Activated naive CD8-positive, alpha-beta T cell treated with anti-CD3 and anti-CD28 coated beads, Interleukin-2, amount 50 U/mL, for 16 hours (primary cell): ENCODE measurements at regions not wholly inside any gene's neighbourhood (a gene's known extent, or its start where the extent isn't known, plus 50 kb on each side); places are given as distances from the start of the nearest gene placed in this dataset.
"Not testable (repeated sequence)": the region's sequence is repeated elsewhere in the genome, so short reads cannot be mapped to it uniquely, and the experiment has no call there.

ENCODE experiments used
- DNase-seq: peaks from one replicate; pipeline ENCODE4 v3.0.0-alpha.2; 2020; ENCODE audit warnings: low read depth, low spot score

- no peak for DNase-seq
These were observed 615.5 kb upstream of the ADAMTS5 start for GRCh38 chr21:27582246-27582947.

GRCh38 chr21:27581168-27581567 lies 614.3 kb upstream of the ADAMTS5 start:
- no peak for DNase-seq

- DNase-seq: no peak
These were observed 613.4 kb upstream of the ADAMTS5 start for GRCh38 chr21:27580276-27580675.

- no peak for DNase-seq
These were observed 611.9 kb upstream of the ADAMTS5 start for GRCh38 chr21:27578741-27579265.

GRCh38 chr21:27572696-27573095 lies 605.8 kb upstream of the ADAMTS5 start:
- DNase-seq: no peak

GRCh38 chr21:27571706-27572105 lies 604.8 kb upstream of the ADAMTS5 start:
- DNase-seq: no peak

- no peak for DNase-seq
These were observed 603.5 kb upstream of the ADAMTS5 start for GRCh38 chr21:27570306-27570868.

GRCh38 chr21:27569831-27570230 lies 602.9 kb upstream of the ADAMTS5 start:
- DNase-seq: no peak

- no peak for DNase-seq
These were observed 602.2 kb upstream of the ADAMTS5 start for GRCh38 chr21:27569091-27569490.

- DNase-seq: no peak
These were observed 600.5 kb upstream of the ADAMTS5 start for GRCh38 chr21:27567381-27567780.

- no peak for DNase-seq
These were observed 599.6 kb upstream of the ADAMTS5 start for GRCh38 chr21:27566521-27566920.

GRCh38 chr21:27565364-27565763 lies 598.5 kb upstream of the ADAMTS5 start:
- no peak for DNase-seq

- no peak for DNase-seq
These were observed 597.9 kb upstream of the ADAMTS5 start for GRCh38 chr21:27564684-27565301.

- no peak for DNase-seq
These were observed 595.4 kb upstream of the ADAMTS5 start for GRCh38 chr21:27562303-27562702.

GRCh38 chr21:27561116-27561515 lies 594.2 kb upstream of the ADAMTS5 start:
- no peak for DNase-seq

- DNase-seq: no peak
These were observed 590.5 kb upstream of the ADAMTS5 start for GRCh38 chr21:27557356-27557755.

- no peak for DNase-seq
These were observed 589.1 kb upstream of the ADAMTS5 start for GRCh38 chr21:27555996-27556395.

- DNase-seq: no peak
These were observed 583.4 kb upstream of the ADAMTS5 start for GRCh38 chr21:27550287-27550686.

GRCh38 chr21:27548486-27548885 lies 581.6 kb upstream of the ADAMTS5 start:
- no peak for DNase-seq

GRCh38 chr21:27545754-27546349 lies 579.0 kb upstream of the ADAMTS5 start:
- no peak for DNase-seq

- not testable (repeated sequence) for DNase-seq
These were observed 575.2 kb upstream of the ADAMTS5 start for GRCh38 chr21:27542126-27542525.

- DNase-seq: no peak
These were observed 569.4 kb upstream of the ADAMTS5 start for GRCh38 chr21:27536319-27536718.

- DNase-seq: no peak
These were observed 568.3 kb upstream of the ADAMTS5 start for GRCh38 chr21:27535188-27535587.
